ENCODE measurements at regions not wholly inside any gene's neighbourhood (a gene's known extent, or its start where the extent isn't known, plus 50 kb on each side); places are given as distances from the start of the nearest gene placed in this dataset.

DNA sequence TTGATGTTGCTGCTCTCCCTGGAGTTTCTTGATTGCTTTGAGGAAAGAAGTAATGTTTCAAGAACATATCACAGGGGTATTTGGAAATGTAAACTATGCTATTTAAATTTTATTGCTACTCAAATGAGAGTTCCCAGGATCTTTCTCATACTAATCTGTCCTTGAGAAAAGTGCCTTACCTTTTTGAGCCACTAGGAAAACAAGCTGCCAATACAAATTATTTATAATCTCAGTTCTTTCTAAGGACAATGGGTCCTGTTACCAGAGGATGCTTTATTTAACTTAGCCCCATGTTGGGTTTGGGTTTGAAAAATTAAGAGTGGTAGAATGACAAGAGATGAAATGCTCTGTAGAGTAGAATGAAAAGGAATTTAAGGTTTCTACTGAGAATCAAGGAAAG is 258.2 kb upstream of the PRKD1 start:
- POLR2A ChIA-PET: no interaction called here
- no peak overlapping the region for H3K27ac ChIP-seq
- no peak for DNase-seq (ENCODE audit: low read depth in 1 of 2, low spot score in 1 of 2)
- H3K9me3 ChIP-seq: no peaks in the 10 kb centered on the region
- CTCF ChIA-PET: no interaction called here
- no peak for ATAC-seq
- no peak for FAIRE-seq
- H3K4me2 ChIP-seq: no peak overlapping the region
- no peak overlapping the region for H3K4me3 ChIP-seq
- TF ChIP-seq EP300 (IDR thresholded peaks at IDR 0.05): no peak
- no peak for TF ChIP-seq CEBPB (IDR thresholded peaks at IDR 0.05)
- TF ChIP-seq RNF2 (IDR thresholded peaks at IDR 0.05; ENCODE audit: borderline replicate concordance, low read depth): no peak
- no peak for TF ChIP-seq CBX8 (IDR thresholded peaks at IDR 0.05)
- TF ChIP-seq POLR2AphosphoS2 (conservative IDR thresholded peaks at IDR 0.05; ENCODE audit: low read length): no peak
- no peak for TF ChIP-seq RCOR1 (IDR thresholded peaks at IDR 0.05; ENCODE audit: low read depth, low read length)
- no peak for TF ChIP-seq FOXS1 (CRISPR knock-in tag; IDR thresholded peaks at IDR 0.05)
- no peak for TF ChIP-seq SREBF2 (IDR thresholded peaks at IDR 0.05)
- TF ChIP-seq EHF (CRISPR knock-in tag; IDR thresholded peaks at IDR 0.05): no peak
- TF ChIP-seq MYC (IDR thresholded peaks at IDR 0.05; ENCODE audit: borderline replicate concordance, low read length): no peak
- TF ChIP-seq, protein P1, sequence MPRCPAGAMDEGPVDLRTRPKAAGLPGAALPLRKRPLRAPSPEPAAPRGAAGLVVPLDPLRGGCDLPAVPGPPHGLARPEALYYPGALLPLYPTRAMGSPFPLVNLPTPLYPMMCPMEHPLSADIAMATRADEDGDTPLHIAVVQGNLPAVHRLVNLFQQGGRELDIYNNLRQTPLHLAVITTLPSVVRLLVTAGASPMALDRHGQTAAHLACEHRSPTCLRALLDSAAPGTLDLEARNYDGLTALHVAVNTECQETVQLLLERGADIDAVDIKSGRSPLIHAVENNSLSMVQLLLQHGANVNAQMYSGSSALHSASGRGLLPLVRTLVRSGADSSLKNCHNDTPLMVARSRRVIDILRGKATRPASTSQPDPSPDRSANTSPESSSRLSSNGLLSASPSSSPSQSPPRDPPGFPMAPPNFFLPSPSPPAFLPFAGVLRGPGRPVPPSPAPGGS (IDR thresholded peaks at IDR 0.05): no peak
- TF ChIP-seq ZSCAN20 (CRISPR knock-in tag; IDR thresholded peaks at IDR 0.05): no peak
- TF ChIP-seq GATA3 (IDR thresholded peaks at IDR 0.05; ENCODE audit: borderline replicate concordance): no peak
- TF ChIP-seq, protein P2, sequence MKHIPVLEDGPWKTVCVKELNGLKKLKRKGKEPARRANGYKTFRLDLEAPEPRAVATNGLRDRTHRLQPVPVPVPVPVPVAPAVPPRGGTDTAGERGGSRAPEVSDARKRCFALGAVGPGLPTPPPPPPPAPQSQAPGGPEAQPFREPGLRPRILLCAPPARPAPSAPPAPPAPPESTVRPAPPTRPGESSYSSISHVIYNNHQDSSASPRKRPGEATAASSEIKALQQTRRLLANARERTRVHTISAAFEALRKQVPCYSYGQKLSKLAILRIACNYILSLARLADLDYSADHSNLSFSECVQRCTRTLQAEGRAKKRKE (CRISPR knock-in tag; IDR thresholded peaks at IDR 0.05; ENCODE audit: low read depth): no peak
- no peaks in the 10 kb centered on the region for H3K4me1 ChIP-seq

DNA sequence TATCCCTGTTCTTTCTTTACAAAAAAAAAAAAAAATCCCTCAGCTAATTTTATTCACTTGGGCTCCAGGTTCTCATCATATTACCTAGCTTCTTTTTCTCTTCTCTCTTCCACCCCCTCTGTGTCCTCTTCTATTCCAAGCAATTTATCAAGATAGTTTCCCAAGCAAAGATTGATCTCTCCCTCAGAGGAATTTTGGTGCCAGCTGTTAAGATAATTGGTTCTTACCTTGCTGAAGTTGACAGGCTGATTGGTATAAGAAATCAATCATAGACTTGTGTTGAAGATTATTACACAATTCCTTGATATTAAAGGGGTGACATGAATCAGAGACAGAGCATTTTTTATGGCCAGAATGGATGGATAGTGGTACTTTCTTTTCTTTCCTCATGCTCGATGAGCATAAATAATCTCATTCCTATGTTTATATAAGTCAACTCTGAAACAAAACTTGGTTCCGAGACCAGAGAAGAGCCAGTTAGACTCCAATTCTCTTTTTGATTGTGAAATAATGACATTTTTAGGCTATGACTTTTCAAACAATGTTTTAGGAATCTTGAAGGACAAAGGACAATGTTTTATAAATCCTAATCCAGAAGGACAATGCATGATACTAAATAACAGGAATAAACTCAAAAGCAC is 264.1 kb upstream of the PRKD1 start:
- H3K4me3 ChIP-seq: no peak overlapping the region
- H3K4me2 ChIP-seq: no peak overlapping the region
- TF ChIP-seq, protein P3, sequence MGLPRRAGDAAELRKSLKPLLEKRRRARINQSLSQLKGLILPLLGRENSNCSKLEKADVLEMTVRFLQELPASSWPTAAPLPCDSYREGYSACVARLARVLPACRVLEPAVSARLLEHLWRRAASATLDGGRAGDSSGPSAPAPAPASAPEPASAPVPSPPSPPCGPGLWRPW (IDR thresholded peaks at IDR 0.05): no peak
- TF ChIP-seq RARB (CRISPR knock-in tag; IDR thresholded peaks at IDR 0.05) (no peak), CHD4 (IDR thresholded peaks at IDR 0.05; ENCODE audit: borderline replicate concordance) (no peak), POLR2A (IDR thresholded peaks at IDR 0.05; ENCODE audit: low read length) (no peak), NPAS2 (CRISPR knock-in tag; IDR thresholded peaks at IDR 0.05; ENCODE audit: borderline replicate concordance) (no peak), MAFK (IDR thresholded peaks at IDR 0.05; ENCODE audit: partially characterized antibody) (no peak), RFX5 (IDR thresholded peaks at IDR 0.05) (no peak), POLR2AphosphoS2 (conservative IDR thresholded peaks at IDR 0.05; ENCODE audit: low read length) (no peak), HEYL (CRISPR knock-in tag; IDR thresholded peaks at IDR 0.05) (no peak), ESRRA (IDR thresholded peaks at IDR 0.05; ENCODE audit: borderline replicate concordance, low read length) (no peak), ZNF302 (CRISPR knock-in tag; IDR thresholded peaks at IDR 0.05) (no peak), ZSCAN20 (CRISPR knock-in tag; IDR thresholded peaks at IDR 0.05) (no peak), FOXS1 (CRISPR knock-in tag; IDR thresholded peaks at IDR 0.05) (no peak), BHLHE40 (IDR thresholded peaks at IDR 0.05; ENCODE audit: low read depth, low read length) (no peak)
- TF ChIP-seq, protein P4, sequence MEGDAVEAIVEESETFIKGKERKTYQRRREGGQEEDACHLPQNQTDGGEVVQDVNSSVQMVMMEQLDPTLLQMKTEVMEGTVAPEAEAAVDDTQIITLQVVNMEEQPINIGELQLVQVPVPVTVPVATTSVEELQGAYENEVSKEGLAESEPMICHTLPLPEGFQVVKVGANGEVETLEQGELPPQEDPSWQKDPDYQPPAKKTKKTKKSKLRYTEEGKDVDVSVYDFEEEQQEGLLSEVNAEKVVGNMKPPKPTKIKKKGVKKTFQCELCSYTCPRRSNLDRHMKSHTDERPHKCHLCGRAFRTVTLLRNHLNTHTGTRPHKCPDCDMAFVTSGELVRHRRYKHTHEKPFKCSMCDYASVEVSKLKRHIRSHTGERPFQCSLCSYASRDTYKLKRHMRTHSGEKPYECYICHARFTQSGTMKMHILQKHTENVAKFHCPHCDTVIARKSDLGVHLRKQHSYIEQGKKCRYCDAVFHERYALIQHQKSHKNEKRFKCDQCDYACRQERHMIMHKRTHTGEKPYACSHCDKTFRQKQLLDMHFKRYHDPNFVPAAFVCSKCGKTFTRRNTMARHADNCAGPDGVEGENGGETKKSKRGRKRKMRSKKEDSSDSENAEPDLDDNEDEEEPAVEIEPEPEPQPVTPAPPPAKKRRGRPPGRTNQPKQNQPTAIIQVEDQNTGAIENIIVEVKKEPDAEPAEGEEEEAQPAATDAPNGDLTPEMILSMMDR (IDR thresholded peaks at IDR 0.05): no peak
- TF ChIP-seq, protein P5, sequence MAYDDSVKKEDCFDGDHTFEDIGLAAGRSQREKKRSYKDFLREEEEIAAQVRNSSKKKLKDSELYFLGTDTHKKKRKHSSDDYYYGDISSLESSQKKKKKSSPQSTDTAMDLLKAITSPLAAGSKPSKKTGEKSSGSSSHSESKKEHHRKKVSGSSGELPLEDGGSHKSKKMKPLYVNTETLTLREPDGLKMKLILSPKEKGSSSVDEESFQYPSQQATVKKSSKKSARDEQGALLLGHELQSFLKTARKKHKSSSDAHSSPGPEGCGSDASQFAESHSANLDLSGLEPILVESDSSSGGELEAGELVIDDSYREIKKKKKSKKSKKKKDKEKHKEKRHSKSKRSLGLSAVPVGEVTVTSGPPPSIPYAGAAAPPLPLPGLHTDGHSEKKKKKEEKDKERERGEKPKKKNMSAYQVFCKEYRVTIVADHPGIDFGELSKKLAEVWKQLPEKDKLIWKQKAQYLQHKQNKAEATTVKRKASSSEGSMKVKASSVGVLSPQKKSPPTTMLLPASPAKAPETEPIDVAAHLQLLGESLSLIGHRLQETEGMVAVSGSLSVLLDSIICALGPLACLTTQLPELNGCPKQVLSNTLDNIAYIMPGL (CRISPR knock-in tag; IDR thresholded peaks at IDR 0.05; ENCODE audit: borderline replicate concordance): no peak
- no peak for DNase-seq (ENCODE audit: low read depth in 1 of 2, low spot score in 1 of 2)
- WGBS (ENCODE audit: missing lambda C conversion rate): 5% methylated on average over 2 of the region's 2 CpGs
- no peak overlapping the region for H3K27ac ChIP-seq
- H3K4me1 ChIP-seq: no peaks in the 10 kb centered on the region
- ChIA-PET CTCF (interaction anchor here (0.6 to 1.3 kb wide), 2 partner anchors 23 to 267 kb away, joined by 3 to 4 read pairs; no protein-coding TSS in a partner anchor), POLR2A (no interaction called here)
- no peak for FAIRE-seq
- no peaks in the 10 kb centered on the region for H3K9me3 ChIP-seq
- no peak for ATAC-seq
